WTC11 (cell line): ENCODE measurements at regions not wholly inside any gene's neighbourhood (a gene's known extent, or its start where the extent isn't known, plus 50 kb on each side); places are given as distances from the start of the nearest gene placed in this dataset.
A peak's percentile ranks its signal among the peaks of the same experiment; 100 is the strongest.

Source experiments
- ATAC-seq: fragments of 200-7000 bp; cut with Tn5 transposase; 2 replicates; pipeline ENCODE4 v1.10.0; 2021; ENCODE audit warnings: mild to moderate bottlenecking, moderate library complexity
- CTCF ChIA-PET: fragments of 300-600 bp; sonication (Branson Sonifier 250); formaldehyde crosslinking; loops from one replicate; lab custom pipeline; 2021; ENCODE audit warnings: antibody characterized with exemption; lab: Charles Lee
- POLR2A ChIA-PET: fragments of 350-600 bp; sonication (Branson Sonifier 250); formaldehyde crosslinking; loops from one replicate; lab custom pipeline; 2021; ENCODE audit warnings: antibody characterized with exemption; lab: Charles Lee
- DNase-seq: peaks from one replicate; pipeline ENCODE4 v3.0.0; 2021; ENCODE audit warnings: low spot score
- H3K27ac Mint-ChIP-seq: 2 replicates; pipeline ENCODE4 v1.8.0; 2021; ENCODE audit warnings: mixed read lengths
- H3K27me3 Mint-ChIP-seq: 2 replicates; pipeline ENCODE4 v1.8.0; 2021; ENCODE audit warnings: low read depth, mild to moderate bottlenecking, moderate library complexity, mixed read lengths
- H3K36me3 Mint-ChIP-seq: 2 replicates; pipeline ENCODE4 v1.8.0; 2021; ENCODE audit warnings: mixed read lengths
- H3K4me1 Mint-ChIP-seq: 2 replicates; pipeline ENCODE4 v1.8.0; 2022; ENCODE audit warnings: mixed read lengths
- H3K4me3 Mint-ChIP-seq: 2 replicates; pipeline ENCODE4 v1.8.0; 2021; ENCODE audit warnings: mild to moderate bottlenecking, moderate library complexity, mixed read lengths
- H3K9me3 Mint-ChIP-seq: 2 replicates; pipeline ENCODE4 v1.8.0; 2021; ENCODE audit warnings: mixed read lengths
- ATF2 ChIP-seq: sonication (generic); formaldehyde crosslinking; IDR thresholded peaks from 2 replicates; pipeline ENCODE4 v1.8.1; 2022; ENCODE audit warnings: low read depth, missing genetic modification reagents, borderline replicate concordance
- ATF6 ChIP-seq: sonication (generic); formaldehyde crosslinking; IDR thresholded peaks from 2 replicates; pipeline ENCODE4 v1.8.1; 2023; ENCODE audit warnings: mild to moderate bottlenecking, missing genetic modification reagents
- CBFB ChIP-seq: sonication (generic); formaldehyde crosslinking; IDR thresholded peaks from 2 replicates; pipeline ENCODE4 v1.8.1; 2022; ENCODE audit warnings: mild to moderate bottlenecking, low read depth, missing genetic modification reagents
- CREB1 ChIP-seq: sonication (generic); formaldehyde crosslinking; IDR thresholded peaks from 2 replicates; pipeline ENCODE4 v1.8.0; 2023; ENCODE audit warnings: mild to moderate bottlenecking, missing genetic modification reagents
- E2F1 ChIP-seq: sonication (generic); formaldehyde crosslinking; IDR thresholded peaks from 2 replicates; pipeline ENCODE4 v1.8.0; 2022; ENCODE audit warnings: mild to moderate bottlenecking, missing genetic modification reagents
- E2F4 ChIP-seq: sonication (generic); formaldehyde crosslinking; IDR thresholded peaks from 2 replicates; pipeline ENCODE4 v1.8.1; 2022; ENCODE audit warnings: low read depth, mild to moderate bottlenecking, moderate library complexity, missing genetic modification reagents, borderline replicate concordance
- ELF4 ChIP-seq: sonication (generic); formaldehyde crosslinking; IDR thresholded peaks from 2 replicates; pipeline ENCODE4 v1.8.1; 2022; ENCODE audit warnings: low read depth, mild to moderate bottlenecking, moderate library complexity, missing genetic modification reagents
- EMX1 ChIP-seq: fragments of 250-450 bp; sonication (Bioruptor Pico); IDR thresholded peaks from 2 replicates; pipeline ENCODE4 v1.8.0; 2021; ENCODE audit warnings: mild to moderate bottlenecking
- ESRRA ChIP-seq: sonication (generic); formaldehyde crosslinking; IDR thresholded peaks from 2 replicates; pipeline ENCODE4 v1.8.1; 2022; ENCODE audit warnings: mild to moderate bottlenecking, missing genetic modification reagents, borderline replicate concordance
- FOXJ3 ChIP-seq: sonication (generic); formaldehyde crosslinking; IDR thresholded peaks from 2 replicates; pipeline ENCODE4 v1.9.0; 2021; ENCODE audit warnings: missing genetic modification reagents, mild to moderate bottlenecking, borderline replicate concordance
- FOXP4 ChIP-seq: sonication (generic); formaldehyde crosslinking; IDR thresholded peaks from 2 replicates; pipeline ENCODE4 v1.8.0; 2022; ENCODE audit warnings: mild to moderate bottlenecking, missing genetic modification reagents
- GABPB1 ChIP-seq: sonication (generic); formaldehyde crosslinking; IDR thresholded peaks from 2 replicates; pipeline ENCODE4 v1.8.1; 2023; ENCODE audit warnings: mild to moderate bottlenecking, missing genetic modification reagents
- GRHL2 ChIP-seq: fragments of 250-450 bp; sonication (Bioruptor Pico); IDR thresholded peaks from 2 replicates; pipeline ENCODE4 v1.8.0; 2022; ENCODE audit warnings: mild to moderate bottlenecking, moderate library complexity; ENCODE audit not compliant: insufficient replicate concordance, severe bottlenecking
- GTF2I ChIP-seq: fragments of 250-450 bp; sonication (Bioruptor Pico); conservative IDR thresholded peaks from 2 replicates; pipeline ENCODE4 v1.4.0; 2021; ENCODE audit warnings: mild to moderate bottlenecking
- MAX ChIP-seq: sonication (generic); formaldehyde crosslinking; IDR thresholded peaks from 2 replicates; pipeline ENCODE4 v1.8.0; 2022; ENCODE audit warnings: mild to moderate bottlenecking, missing genetic modification reagents
- MYBL2 ChIP-seq: sonication (generic); formaldehyde crosslinking; IDR thresholded peaks from 2 replicates; pipeline ENCODE4 v1.8.1; 2023; ENCODE audit warnings: mild to moderate bottlenecking, moderate library complexity, missing genetic modification reagents
- NFE2L1 ChIP-seq: sonication (generic); formaldehyde crosslinking; IDR thresholded peaks from 2 replicates; pipeline ENCODE4 v1.8.1; 2023; ENCODE audit warnings: missing genetic modification reagents
- OVOL2 ChIP-seq: fragments of 250-450 bp; sonication (Bioruptor Pico); IDR thresholded peaks from 2 replicates; pipeline ENCODE4 v1.9.0; 2021; ENCODE audit warnings: mild to moderate bottlenecking, borderline replicate concordance
- PRRX2 ChIP-seq: fragments of 250-450 bp; sonication (Bioruptor Pico); IDR thresholded peaks from 2 replicates; pipeline ENCODE4 v1.8.0; 2021; ENCODE audit warnings: mild to moderate bottlenecking
- TP53 ChIP-seq: sonication (generic); formaldehyde crosslinking; IDR thresholded peaks from 2 replicates; pipeline ENCODE4 v1.8.1; 2023; ENCODE audit warnings: mild to moderate bottlenecking, missing genetic modification reagents
- USF1 ChIP-seq: sonication (generic); formaldehyde crosslinking; IDR thresholded peaks from 2 replicates; pipeline ENCODE4 v1.8.0; 2022; ENCODE audit warnings: mild to moderate bottlenecking, missing genetic modification reagents
- ZBTB21 ChIP-seq: sonication (generic); formaldehyde crosslinking; IDR thresholded peaks from 2 replicates; pipeline ENCODE4 v1.8.1; 2023; ENCODE audit warnings: mild to moderate bottlenecking, missing genetic modification reagents, borderline replicate concordance
- ZNF232 ChIP-seq: sonication (generic); formaldehyde crosslinking; IDR thresholded peaks from 2 replicates; pipeline ENCODE4 v1.8.0; 2022; ENCODE audit warnings: mild to moderate bottlenecking, missing genetic modification reagents
- ZNF281 ChIP-seq: sonication (generic); formaldehyde crosslinking; IDR thresholded peaks from 2 replicates; pipeline ENCODE4 v1.8.0; 2023; ENCODE audit warnings: mild to moderate bottlenecking, missing genetic modification reagents
- ZNF317 ChIP-seq: sonication (generic); formaldehyde crosslinking; IDR thresholded peaks from 2 replicates; pipeline ENCODE4 v1.8.1; 2023; ENCODE audit warnings: low read depth, mild to moderate bottlenecking, moderate library complexity, missing genetic modification reagents, borderline replicate concordance
- ZNF423 ChIP-seq: fragments of 250-450 bp; sonication (Bioruptor Pico); IDR thresholded peaks from 2 replicates; pipeline ENCODE4 v2.1.2; 2022; ENCODE audit warnings: mild to moderate bottlenecking, moderate library complexity

- ATAC-seq (no peak), DNase-seq (no peak)
- POLR2A ChIA-PET = no interaction called here
- Mint-ChIP-seq H3K9me3 (peaks cover 18% of the 10 kb centered on the region), H3K36me3 (peaks cover 11% of the 10 kb centered on the region), H3K4me3 (no peak overlapping the region), H3K27ac (no peak overlapping the region), H3K4me1 (no peaks in the 10 kb centered on the region), H3K27me3 (no peaks in the 10 kb centered on the region)
- CTCF ChIA-PET = no interaction called here
- no peak for TF ChIP-seq E2F4 (CRISPR knock-in tag)
- no peak for TF ChIP-seq OVOL2 (CRISPR knock-in tag)
- no peak for TF ChIP-seq ZNF281
- TF ChIP-seq ZNF317 (CRISPR knock-in tag) = no peak
- TF ChIP-seq FOXJ3 (CRISPR knock-in tag) = no peak
- no peak for TF ChIP-seq ZNF423 (CRISPR knock-in tag)
- no peak for TF ChIP-seq TP53 (CRISPR knock-in tag)
- no peak for TF ChIP-seq NFE2L1 (CRISPR knock-in tag)
- peak; percentile 88 for TF ChIP-seq MAX
- TF ChIP-seq GRHL2 (CRISPR knock-in tag) = no peak
- TF ChIP-seq FOXP4 (CRISPR knock-in tag) = no peak
- no peak for TF ChIP-seq ATF6
- TF ChIP-seq ZBTB21 = peak; percentile 31; the same call in 1 of the 2 replicates
- TF ChIP-seq E2F1 (CRISPR knock-in tag) = no peak
- peak; percentile 65; the same call in 1 of the 2 replicates for TF ChIP-seq USF1 (CRISPR knock-in tag)
- TF ChIP-seq ESRRA (CRISPR knock-in tag) = no peak
- TF ChIP-seq CREB1 (CRISPR knock-in tag) = no peak
- TF ChIP-seq ZNF232 (CRISPR knock-in tag) = no peak
- peak; percentile 81 for TF ChIP-seq GABPB1 (CRISPR knock-in tag)
- no peak for TF ChIP-seq MYBL2 (CRISPR knock-in tag)
- TF ChIP-seq CBFB (CRISPR knock-in tag) = no peak
- no peak for TF ChIP-seq EMX1 (CRISPR knock-in tag)
- TF ChIP-seq PRRX2 (CRISPR knock-in tag) = no peak
- no peak for TF ChIP-seq ELF4
- TF ChIP-seq GTF2I (CRISPR knock-in tag) = no peak
- no peak for TF ChIP-seq ATF2 (CRISPR knock-in tag)
Observed at GRCh38 chr16:49084628-49085390, 196.8 kb downstream of the CBLN1 start.
